K562 (cell line): ENCODE measurements at regions not wholly inside any gene's neighbourhood (a gene's known extent, or its start where the extent isn't known, plus 50 kb on each side); places are given as distances from the start of the nearest gene placed in this dataset.

Source experiments
- ATAC-seq: fragments of 200-7000 bp; cut with Tn5 transposase; 3 replicates; pipeline ENCODE4 v1.9.1; 2020; ENCODE audit warnings: moderate library complexity
- BruUV-seq: library from RNA; stranded (reverse); fragments of 400-500 nt; replicated peaks from 2 replicates; lab custom pipeline; 2021; lab: Mats Ljungman, UMichigan
- CTCF ChIA-PET: fragments of 300-600 bp; formaldehyde crosslinking; extraction: SDS; loops from one replicate; lab custom pipeline; 2021; ENCODE audit warnings: low intra/inter-chr PET ratio; lab: Yijun Ruan, JAX
- POLR2A ChIA-PET: fragments of 300-600, 350-650 bp; sonication (Branson Sonifier 250); formaldehyde crosslinking; extraction: SDS; loops from one replicate; lab custom pipeline; 2021; ENCODE audit warnings: antibody characterized with exemption, inconsistent platforms; lab: Yijun Ruan, JAX
- DNase-seq, 4 experiments: peaks; one replicate each; pipeline versions ENCODE4 v3.0.0 to v3.0.0-alpha.2; 2011 to 2018; ENCODE audit warnings: low spot score in 3 of 4, mixed read lengths in 3 of 4; ENCODE audit errors: extremely low read depth in 1 of 4
- FAIRE-seq: peaks from 2 replicates; lab custom pipeline; 2011; peaks lifted over from hg19 to GRCh38; lab: Jason Lieb, UNC
- H2AFZ ChIP-seq: 2 replicates; pipeline ENCODE4 v1.6.0; 2011; ENCODE audit warnings: low read depth, low read length, control low read depth, inconsistent platforms
- H3K27ac ChIP-seq: fragments of 200-600 bp; 3 replicates; pipeline ENCODE4 v1.8.0; 2011; ENCODE audit warnings: low read depth, mild to moderate bottlenecking, control low read depth, inconsistent platforms, low read length, moderate library complexity, mixed read lengths; ENCODE audit errors: extremely low read depth
- H3K27me3 ChIP-seq, 2 experiments: fragments of 300-600 bp in 1 of 2; 2 replicates in 1 of 2; 3 replicates in 1 of 2; pipeline versions ENCODE4 v1.6.0 to v1.8.0; 2011; ENCODE audit warnings: inconsistent platforms in 2 of 2, low read length in 2 of 2, mild to moderate bottlenecking in 1 of 2, mixed read lengths in 1 of 2, moderate library complexity in 1 of 2; ENCODE audit not compliant: control insufficient read depth in 2 of 2, insufficient read depth in 2 of 2
- H3K36me3 ChIP-seq: fragments of 300-600 bp; 3 replicates; pipeline ENCODE4 v1.8.0; 2011; ENCODE audit warnings: mild to moderate bottlenecking, low read length, inconsistent platforms; ENCODE audit not compliant: control insufficient read depth, insufficient read depth
- H3K4me1 ChIP-seq, 2 experiments: fragments of 200-600 bp in 1 of 2; replicated peaks in 1 of 2; 2 replicates in 1 of 2; 3 replicates in 1 of 2; pipeline versions ENCODE4 v1.5.1 to v1.8.0; 2011; ENCODE audit warnings: inconsistent platforms in 2 of 2, low read length in 2 of 2, mild to moderate bottlenecking in 1 of 2, mixed read lengths in 1 of 2, moderate library complexity in 1 of 2; ENCODE audit not compliant: control insufficient read depth in 2 of 2, insufficient read depth in 2 of 2
- H3K4me2 ChIP-seq: 2 replicates; pipeline ENCODE4 v1.6.1; 2011; ENCODE audit warnings: low read length, control low read depth, inconsistent platforms, mixed read lengths; ENCODE audit not compliant: insufficient read depth
- H3K4me3 ChIP-seq: fragments of 200-600 bp; sonication (generic), shearing (Covaris generic); 2 replicates; pipeline ENCODE4 v1.5.1; 2016; ENCODE audit warnings: control low read depth, inconsistent platforms
- H3K79me2 ChIP-seq: fragments of 200-600 bp; 3 replicates; pipeline ENCODE4 v1.8.0; 2011; ENCODE audit warnings: low read length, inconsistent platforms; ENCODE audit not compliant: control insufficient read depth, insufficient read depth
- H3K9ac ChIP-seq, 2 experiments: 2 replicates each; pipeline versions ENCODE4 v1.6.0 to v1.6.1; 2011; ENCODE audit warnings: low read depth in 2 of 2, low read length in 2 of 2, control low read depth in 1 of 2, inconsistent platforms in 1 of 2, mild to moderate bottlenecking in 1 of 2, mixed read lengths in 1 of 2; ENCODE audit not compliant: insufficient read depth in 1 of 2
- H3K9me1 ChIP-seq: one replicate; pipeline ENCODE4 v1.6.0; 2011; ENCODE audit warnings: inconsistent platforms, mild to moderate bottlenecking, low read length, moderate library complexity; ENCODE audit not compliant: control insufficient read depth, insufficient read depth
- H3K9me3 ChIP-seq: replicated peaks from 2 replicates; pipeline ENCODE4 v1.5.1; 2011; ENCODE audit warnings: low read depth, low read length, inconsistent platforms; ENCODE audit not compliant: control insufficient read depth, insufficient read depth
- H4K20me1 ChIP-seq: replicated peaks from 2 replicates; pipeline ENCODE4 v1.6.1; 2011; ENCODE audit warnings: low read length, inconsistent platforms, mixed read lengths; ENCODE audit not compliant: control insufficient read depth, insufficient read depth
- RAD21 ChIP-seq, 2 experiments: fragments of 250-450 bp in 1 of 2; fragments of 450-650 bp in 1 of 2; sonication (Bioruptor Pico) in 1 of 2; formaldehyde crosslinking in 1 of 2; IDR thresholded peaks in 1 of 2; conservative IDR thresholded peaks in 1 of 2; 2 replicates each; pipeline versions ENCODE4 v1.4.0 to v1.8.0; 2020 to 2022; ENCODE audit warnings: mild to moderate bottlenecking in 2 of 2, moderate library complexity in 1 of 2
- SMAD1 ChIP-seq: fragments of 150-350 bp; IDR thresholded peaks from 2 replicates; pipeline ENCODE4 v1.6.1; 2014; ENCODE audit warnings: low read length, low read depth; ENCODE audit not compliant: partially characterized antibody
- SMARCE1 ChIP-seq: fragments of 450-650 bp; IDR thresholded peaks from 2 replicates; pipeline ENCODE4 v1.7.1; 2016; ENCODE audit warnings: mild to moderate bottlenecking
- TEAD2 ChIP-seq: fragments of 450-650 bp; IDR thresholded peaks from 2 replicates; pipeline ENCODE4 v1.6.1; 2016; ENCODE audit warnings: missing genetic modification characterization, control low read depth, missing compliant biosample characterization
- WGBS: fragments of 100-300 bp; shearing (Covaris generic); methylation state at CpG from one replicate; pipeline ENCODE4 v1.1.6; 2016; ENCODE audit warnings: low coverage, mixed read lengths; ENCODE audit not compliant: insufficient coverage; ENCODE audit errors: missing lambda C conversion rate; 5-methylcytosine and 5-hydroxymethylcytosine counted together
- in situ Hi-C: fragments of 300-500 bp; cut with MboI; formaldehyde crosslinking; loops from 4 replicates; pipeline ENCODE4 v1.15.0; 2018; ENCODE audit warnings: inconsistent platforms, mixed read lengths
- intact Hi-C: fragments of 100-400 bp; cut with micrococcal nuclease; formaldehyde crosslinking; loops from 2 replicates; pipeline ENCODE4 v1.14.2; 2022
- TF ChIP-seq, protein P1 (sequence below): fragments of 450-650 bp; formaldehyde crosslinking; IDR thresholded peaks from 2 replicates; pipeline ENCODE4 v1.4.0; 2020; ENCODE audit warnings: mild to moderate bottlenecking, moderate library complexity
- TF ChIP-seq, protein P2 (sequence below): fragments of 250-450 bp; sonication (Bioruptor Pico); IDR thresholded peaks from 2 replicates; pipeline ENCODE4 v1.5.0; 2021

DNA sequence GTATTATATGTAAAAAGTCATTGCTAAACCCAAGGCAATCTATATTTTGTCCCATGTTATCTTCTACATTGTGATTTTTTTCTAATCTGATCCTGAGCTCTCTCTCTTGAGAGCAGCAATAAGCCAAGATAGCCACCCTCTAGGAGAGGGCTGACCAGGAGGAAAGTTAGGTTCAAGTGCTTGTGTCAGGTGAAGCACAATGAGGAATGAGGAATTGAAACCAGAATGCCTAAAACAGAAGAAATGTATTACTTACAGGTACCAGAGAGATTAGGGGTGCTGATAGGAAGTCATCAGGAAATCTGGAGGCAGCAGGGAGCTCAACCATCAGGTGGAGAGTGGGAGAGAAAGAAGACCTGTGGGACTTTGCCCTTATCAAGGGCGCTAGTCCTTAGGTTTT lies 85.5 kb upstream of the BARHL2 start:
- H3K9me1 ChIP-seq, result no peaks in the 10 kb centered on the region
- H3K27me3 ChIP-seq, result no peaks in the 10 kb centered on the region
- no peak overlapping the region for H3K4me2 ChIP-seq
- in situ Hi-C loops, result no loop called here
- H3K27ac ChIP-seq, result no peak overlapping the region
- no peak overlapping the region for H3K4me3 ChIP-seq
- no peaks in the 10 kb centered on the region for H3K4me1 ChIP-seq
- DNase-seq (no peak), ATAC-seq (no peak), FAIRE-seq (no peak)
- no peak for TF ChIP-seq SMARCE1
- TF ChIP-seq, protein P1, sequence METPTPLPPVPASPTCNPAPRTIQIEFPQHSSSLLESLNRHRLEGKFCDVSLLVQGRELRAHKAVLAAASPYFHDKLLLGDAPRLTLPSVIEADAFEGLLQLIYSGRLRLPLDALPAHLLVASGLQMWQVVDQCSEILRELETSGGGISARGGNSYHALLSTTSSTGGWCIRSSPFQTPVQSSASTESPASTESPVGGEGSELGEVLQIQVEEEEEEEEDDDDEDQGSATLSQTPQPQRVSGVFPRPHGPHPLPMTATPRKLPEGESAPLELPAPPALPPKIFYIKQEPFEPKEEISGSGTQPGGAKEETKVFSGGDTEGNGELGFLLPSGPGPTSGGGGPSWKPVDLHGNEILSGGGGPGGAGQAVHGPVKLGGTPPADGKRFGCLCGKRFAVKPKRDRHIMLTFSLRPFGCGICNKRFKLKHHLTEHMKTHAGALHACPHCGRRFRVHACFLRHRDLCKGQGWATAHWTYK, result no peak
- no peak overlapping the region for H2AFZ ChIP-seq
- H3K9me3 ChIP-seq, result no peaks in the 10 kb centered on the region
- BruUV-seq, result no TSS peak
- H3K9ac ChIP-seq, result no peak overlapping the region
- no peaks in the 10 kb centered on the region for H3K36me3 ChIP-seq
- ChIA-PET CTCF (no interaction called here), POLR2A (interaction anchor here (1.0 kb wide), 1 partner anchor 13 kb away, joined by 3 read pairs; no protein-coding TSS in a partner anchor)
- no peaks in the 10 kb centered on the region for H3K79me2 ChIP-seq
- 64% methylated on average over 1 of the region's 1 CpG for WGBS
- H4K20me1 ChIP-seq, result no peaks in the 10 kb centered on the region
- intact Hi-C loops, result no loop called here

DNA sequence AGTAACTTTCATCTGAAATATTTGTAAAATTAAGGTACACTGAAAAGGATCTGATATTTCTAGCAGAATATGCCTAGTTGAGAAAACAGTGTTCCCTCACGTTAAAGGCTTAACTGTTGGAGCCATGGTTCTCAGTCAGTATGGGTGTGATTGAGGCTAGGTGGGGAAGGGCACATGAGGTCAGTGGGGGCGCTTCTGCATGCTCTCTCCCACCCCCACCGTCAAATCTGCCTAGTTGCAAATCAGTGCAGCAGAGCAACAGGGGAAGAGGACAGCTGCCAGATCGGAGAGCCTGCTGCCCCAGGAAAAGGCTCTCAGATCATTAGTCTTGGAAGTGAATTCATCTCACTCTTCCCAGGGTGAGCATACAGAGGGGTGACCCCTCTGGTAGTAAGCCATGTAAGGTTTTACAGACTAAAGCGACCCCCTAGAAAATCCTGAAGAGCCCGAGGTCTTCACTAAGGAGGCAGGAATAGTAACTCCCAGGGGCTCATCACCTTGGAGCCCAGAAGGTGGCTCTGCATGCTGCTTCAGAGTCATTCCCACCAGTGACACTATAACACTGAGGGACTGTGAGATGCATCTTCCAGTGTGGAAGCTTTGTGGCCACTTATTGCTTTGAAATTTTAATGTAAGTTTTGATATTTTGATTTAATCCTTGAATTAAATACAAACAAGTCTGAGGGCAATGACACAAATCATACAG lies 83.1 kb upstream of the BARHL2 start:
- Histone ChIP-seq H3K79me2 (no peaks in the 10 kb centered on the region), H3K4me1 (no peaks in the 10 kb centered on the region; a peak in 2 of 5 replicates), H4K20me1 (no peaks in the 10 kb centered on the region), H3K27ac (no peak overlapping the region), H3K9ac (0 out of 4 replicates have a peak overlapping the region, but pooled peaks of 1 of the 2 experiments have one; percentile 2), H3K4me2 (no peak overlapping the region), H2AFZ (no peak overlapping the region), H3K4me3 (no peak overlapping the region), H3K9me3 (no peaks in the 10 kb centered on the region), H3K36me3 (no peaks in the 10 kb centered on the region), H3K9me1 (no peaks in the 10 kb centered on the region), H3K27me3 (no peaks in the 10 kb centered on the region)
- DNase-seq, result no peak
- WGBS, result 16% methylated on average over 6 of the region's 6 CpGs
- in situ Hi-C loops (no loop called here), intact Hi-C loops (no loop called here)
- POLR2A ChIA-PET, result interaction anchor here (0.9 kb wide), 1 partner anchor 14 kb away, joined by 4 read pairs; no protein-coding TSS in a partner anchor
- CTCF ChIA-PET, result no interaction called here
- BruUV-seq, result no TSS peak
- FAIRE-seq, result no peak
- ATAC-seq, result peak; percentile 74
- TF ChIP-seq TEAD2 (tag) (no peak), SMAD1 (no peak), RAD21 (CRISPR knock-in tag; conservative IDR thresholded peaks at IDR 0.05 in 1 of 2, IDR thresholded peaks at IDR 0.05 in 1 of 2) (peak; percentile 17 to 57; a peak in 2 of 4 replicates)
- TF ChIP-seq, protein P2, sequence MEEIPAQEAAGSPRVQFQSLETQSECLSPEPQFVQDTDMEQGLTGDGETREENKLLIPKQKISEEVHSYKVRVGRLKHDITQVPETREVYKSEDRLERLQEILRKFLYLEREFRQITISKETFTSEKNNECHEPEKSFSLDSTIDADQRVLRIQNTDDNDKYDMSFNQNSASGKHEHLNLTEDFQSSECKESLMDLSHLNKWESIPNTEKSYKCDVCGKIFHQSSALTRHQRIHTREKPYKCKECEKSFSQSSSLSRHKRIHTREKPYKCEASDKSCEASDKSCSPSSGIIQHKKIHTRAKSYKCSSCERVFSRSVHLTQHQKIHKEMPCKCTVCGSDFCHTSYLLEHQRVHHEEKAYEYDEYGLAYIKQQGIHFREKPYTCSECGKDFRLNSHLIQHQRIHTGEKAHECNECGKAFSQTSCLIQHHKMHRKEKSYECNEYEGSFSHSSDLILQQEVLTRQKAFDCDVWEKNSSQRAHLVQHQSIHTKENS, result no peak
